Subcutaneous abdominal adipose tissue (tissue), 5 donors: ENCODE measurements at regions not wholly inside any gene's neighbourhood (a gene's known extent, or its start where the extent isn't known, plus 50 kb on each side); places are given as distances from the start of the nearest gene placed in this dataset.

ENCODE experiments used
- H3K27ac ChIP-seq: one replicate; pipeline ENCODE4 v1.7.0; 2013; ENCODE audit warnings: low read depth, mild to moderate bottlenecking, inconsistent platforms, low read length, moderate library complexity
- H3K27me3 ChIP-seq, 5 donors: one replicate each; pipeline ENCODE4 v1.7.0; 2013; ENCODE audit warnings: low read length in 5 of 5, inconsistent platforms in 1 of 5; ENCODE audit not compliant: control insufficient read depth in 5 of 5, insufficient read depth in 4 of 5
- H3K36me3 ChIP-seq, 5 donors: one replicate each; pipeline ENCODE4 v1.7.0; 2013; ENCODE audit warnings: low read length in 5 of 5; ENCODE audit not compliant: control insufficient read depth in 5 of 5, insufficient read depth in 5 of 5
- H3K4me1 ChIP-seq, 5 donors: one replicate each; pipeline ENCODE4 v1.7.0; 2013; ENCODE audit warnings: low read length in 5 of 5, mild to moderate bottlenecking in 3 of 5, moderate library complexity in 1 of 5; ENCODE audit not compliant: control insufficient read depth in 5 of 5, insufficient read depth in 5 of 5
- H3K4me3 ChIP-seq, 5 donors: one replicate each; pipeline ENCODE4 v1.7.0; 2013; ENCODE audit warnings: low read length in 5 of 5, low read depth in 1 of 5
- H3K9ac ChIP-seq, 5 donors: one replicate each; pipeline ENCODE4 v1.7.0; 2013; ENCODE audit warnings: low read length in 5 of 5, mild to moderate bottlenecking in 4 of 5, moderate library complexity in 3 of 5
- H3K9me3 ChIP-seq, 5 donors: one replicate each; pipeline ENCODE4 v1.7.0; 2013; ENCODE audit warnings: low read length in 5 of 5; ENCODE audit not compliant: control insufficient read depth in 5 of 5
- donor health status: healthy.
- donor health status: healthy.
- donor health status: healthy.
- donor health status: healthy.
- donor health status: healthy.

- Histone ChIP-seq H3K36me3 (no peaks in the 10 kb centered on the region), H3K4me1 (no peaks in the 10 kb centered on the region), H3K9me3 (no peaks in the 10 kb centered on the region), H3K4me3 (no peak overlapping the region), H3K9ac (no peak overlapping the region), H3K27me3 (no peaks in the 10 kb centered on the region), H3K27ac (no peak overlapping the region)
Measured at GRCh38 chr17:71325886-71326285, 794.9 kb upstream of the SOX9 start.

DNA sequence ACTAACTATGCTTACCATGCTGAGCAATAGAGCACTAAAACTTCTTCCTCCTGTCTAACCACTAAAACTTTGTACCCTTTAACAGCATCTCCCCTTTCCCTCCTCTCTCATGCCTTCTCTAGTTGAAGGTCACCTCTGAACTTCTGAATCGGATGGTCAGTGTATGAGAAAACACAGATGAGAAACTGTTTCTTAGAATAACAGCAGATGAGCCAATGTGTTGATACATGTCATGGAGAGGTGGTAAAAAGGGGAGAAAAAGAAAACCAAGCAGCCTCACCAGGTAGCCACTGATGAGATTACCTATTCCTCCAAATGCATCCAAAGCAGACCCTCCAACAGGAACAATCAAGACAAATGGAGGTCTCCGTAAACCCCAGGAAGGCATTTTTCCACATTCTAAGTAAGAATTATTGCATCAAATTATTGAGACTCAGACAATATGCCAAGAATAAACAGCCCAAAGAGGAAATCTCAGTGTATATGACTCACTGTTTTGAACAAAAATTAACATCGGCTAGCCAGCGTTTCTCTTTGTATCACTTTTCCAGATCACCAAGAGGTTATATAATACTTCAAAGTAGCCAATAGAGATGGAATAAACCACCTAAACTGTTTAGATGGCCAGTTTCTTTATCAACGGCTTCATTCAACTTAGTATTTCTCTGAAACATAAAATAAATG is 793.3 kb upstream of the SOX9 start:
- Histone ChIP-seq H3K9ac (no peak overlapping the region), H3K4me3 (no peak overlapping the region), H3K9me3 (no peaks in the 10 kb centered on the region), H3K4me1 (no peaks in the 10 kb centered on the region), H3K36me3 (no peaks in the 10 kb centered on the region), H3K27ac (no peak overlapping the region), H3K27me3 (no peaks in the 10 kb centered on the region)

DNA sequence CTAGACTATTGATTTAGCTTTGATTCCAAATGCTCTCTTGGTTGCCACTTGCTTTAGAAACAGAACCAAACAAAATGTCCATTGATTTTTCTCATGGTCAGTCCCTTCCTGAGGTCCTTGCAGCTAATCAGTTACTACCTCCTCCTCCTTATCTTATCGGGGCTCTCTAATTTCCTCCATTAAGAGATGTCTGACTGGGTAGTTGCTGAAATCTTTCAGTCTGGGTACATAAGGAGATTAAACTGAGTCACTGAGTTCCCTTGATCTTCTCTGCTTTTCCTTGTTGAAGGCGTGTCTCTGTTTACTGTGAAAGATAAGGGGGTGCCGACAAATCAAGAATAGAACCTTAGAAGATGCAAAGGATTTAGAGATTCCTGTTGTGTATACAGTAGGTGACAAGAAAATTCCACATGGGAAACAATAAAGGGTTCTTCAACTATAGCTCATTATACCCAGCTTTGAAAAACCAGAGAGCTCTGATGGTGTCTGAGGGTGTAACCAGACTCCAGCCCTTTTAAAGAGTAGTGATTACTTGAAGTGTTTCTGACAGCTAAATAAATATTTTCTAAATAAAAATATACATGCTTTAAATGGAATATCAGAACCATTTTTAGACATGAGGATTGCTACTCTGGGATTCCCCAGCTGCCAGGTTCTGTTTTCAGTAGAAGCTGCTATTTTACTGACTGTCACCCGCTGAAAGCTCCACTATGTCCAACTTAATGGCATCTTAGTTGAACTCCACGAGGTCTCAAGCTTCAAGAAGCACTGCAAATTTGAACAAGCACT is 791.3 kb upstream of the SOX9 start:
- Histone ChIP-seq H3K4me1 (peaks cover 0 to 5% (median 0%) of the 10 kb centered on the region in 5 donors), H3K36me3 (no peaks in the 10 kb centered on the region), H3K27ac (no peak overlapping the region), H3K27me3 (no peaks in the 10 kb centered on the region), H3K9ac (no peak overlapping the region), H3K4me3 (no peak overlapping the region), H3K9me3 (no peaks in the 10 kb centered on the region)

GRCh38 chr17:71330099-71330375 is 790.8 kb upstream of the SOX9 start:
- no peak overlapping the region for H3K9ac ChIP-seq
- H3K27me3 ChIP-seq = no peaks in the 10 kb centered on the region
- no peaks in the 10 kb centered on the region for H3K9me3 ChIP-seq
- H3K27ac ChIP-seq = no peak overlapping the region
- peaks cover 0 to 5% (median 0%) of the 10 kb centered on the region in 5 donors for H3K4me1 ChIP-seq
- no peak overlapping the region for H3K4me3 ChIP-seq
- no peaks in the 10 kb centered on the region for H3K36me3 ChIP-seq

DNA sequence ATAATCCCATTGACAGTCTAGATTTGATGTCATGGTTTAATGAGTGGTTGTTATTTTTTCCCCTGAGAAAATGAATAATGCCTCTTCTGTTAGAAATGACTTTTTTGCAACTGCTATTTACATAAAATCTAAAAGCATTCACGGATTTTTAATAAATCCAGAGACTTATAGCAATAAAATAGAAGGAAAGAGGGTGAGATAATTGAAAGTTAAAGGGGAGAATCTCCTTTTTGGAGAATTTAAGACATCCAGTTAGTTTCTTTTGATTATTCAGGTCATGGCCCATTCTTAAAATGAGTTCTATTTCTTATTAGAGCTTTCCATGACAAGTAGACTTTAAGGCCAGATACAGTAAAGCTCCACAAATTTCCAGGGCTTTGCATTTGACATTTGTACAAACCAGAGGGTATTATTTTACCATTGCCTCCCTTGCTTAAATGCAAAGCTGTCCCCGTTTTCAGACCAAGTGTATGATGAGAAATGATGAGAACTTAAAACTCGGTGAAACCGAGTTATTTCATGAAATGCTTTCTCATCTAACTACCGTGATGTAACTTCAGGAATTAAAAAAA is 789.0 kb upstream of the SOX9 start:
- Histone ChIP-seq H3K27ac (no peak overlapping the region), H3K9ac (no peak overlapping the region), H3K36me3 (no peaks in the 10 kb centered on the region), H3K4me3 (no peak overlapping the region), H3K27me3 (no peaks in the 10 kb centered on the region), H3K9me3 (no peaks in the 10 kb centered on the region), H3K4me1 (peaks cover 0 to 5% (median 0%) of the 10 kb centered on the region in 5 donors)

- Histone ChIP-seq H3K9ac (no peak overlapping the region), H3K4me1 (peaks cover 0 to 9% (median 0%) of the 10 kb centered on the region in 5 donors), H3K27me3 (no peaks in the 10 kb centered on the region), H3K36me3 (no peaks in the 10 kb centered on the region), H3K27ac (no peak overlapping the region), H3K4me3 (no peak overlapping the region), H3K9me3 (no peaks in the 10 kb centered on the region)
Measured at GRCh38 chr17:71334048-71334751, 786.6 kb upstream of the SOX9 start.

GRCh38 chr17:71335212-71335611 is 785.6 kb upstream of the SOX9 start:
- Histone ChIP-seq H3K36me3 (no peaks in the 10 kb centered on the region), H3K9ac (no peak overlapping the region), H3K4me1 (peaks cover 0 to 11% (median 0%) of the 10 kb centered on the region in 5 donors), H3K9me3 (no peaks in the 10 kb centered on the region), H3K27ac (no peak overlapping the region), H3K4me3 (no peak overlapping the region), H3K27me3 (no peaks in the 10 kb centered on the region)

- Histone ChIP-seq H3K9ac (no peak overlapping the region), H3K27me3 (no peaks in the 10 kb centered on the region), H3K9me3 (no peaks in the 10 kb centered on the region), H3K4me3 (no peak overlapping the region), H3K27ac (no peak overlapping the region), H3K4me1 (peaks cover 0 to 11% (median 0%) of the 10 kb centered on the region in 5 donors), H3K36me3 (no peaks in the 10 kb centered on the region)
Measured at GRCh38 chr17:71337938-71338337, 782.9 kb upstream of the SOX9 start.

GRCh38 chr17:71338396-71338795 is 782.4 kb upstream of the SOX9 start:
- H3K27me3 ChIP-seq = no peaks in the 10 kb centered on the region
- H3K9ac ChIP-seq = no peak overlapping the region
- no peaks in the 10 kb centered on the region for H3K36me3 ChIP-seq
- no peak overlapping the region for H3K27ac ChIP-seq
- H3K4me1 ChIP-seq = peaks cover 0 to 11% (median 0%) of the 10 kb centered on the region in 5 donors
- no peak overlapping the region for H3K4me3 ChIP-seq
- H3K9me3 ChIP-seq = no peaks in the 10 kb centered on the region

GRCh38 chr17:71339206-71339605 is 781.6 kb upstream of the SOX9 start:
- H3K27ac ChIP-seq = no peak overlapping the region

More at GRCh38 chr17:71339206-71339605, 781.6 kb upstream of the SOX9 start:
- H3K9ac ChIP-seq = no peak overlapping the region
- H3K4me1 ChIP-seq = peaks cover 0 to 8% (median 0%) of the 10 kb centered on the region in 5 donors
- no peak overlapping the region for H3K4me3 ChIP-seq
- H3K9me3 ChIP-seq = no peaks in the 10 kb centered on the region
- H3K27me3 ChIP-seq = no peaks in the 10 kb centered on the region
- no peaks in the 10 kb centered on the region for H3K36me3 ChIP-seq
